ENCODE measurements at regions not wholly inside any gene's neighbourhood (a gene's known extent, or its start where the extent isn't known, plus 50 kb on each side); places are given as distances from the start of the nearest gene placed in this dataset.

DNA sequence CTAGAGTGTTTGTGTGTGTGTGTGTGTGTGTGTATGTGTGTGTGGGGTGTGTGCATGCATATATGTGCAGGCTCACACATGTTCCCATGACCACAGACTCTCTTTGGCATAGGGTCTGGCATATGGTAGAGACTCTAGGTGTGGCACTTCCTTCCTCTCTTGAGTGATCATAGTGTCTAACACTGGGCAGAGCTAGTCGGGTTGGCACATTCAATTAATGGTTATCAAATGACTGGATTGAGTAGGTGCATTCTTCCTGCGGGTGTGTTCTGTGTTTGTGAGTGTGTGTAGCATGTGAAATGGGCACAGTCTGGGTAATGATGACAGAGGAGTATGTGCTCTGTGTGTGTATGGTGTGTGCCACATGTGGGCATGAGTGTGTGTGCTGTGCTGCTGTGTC is 106.5 kb downstream of the EFNB1 start:
- H3K27me3 ChIP-seq = no peaks in the 10 kb centered on the region
- H3K4me3 ChIP-seq = no peak overlapping the region
- H3K9me3 ChIP-seq = no peaks in the 10 kb centered on the region
- no peak for TF ChIP-seq POLR2A (IDR thresholded peaks at IDR 0.05)
- TF ChIP-seq, protein P1, sequence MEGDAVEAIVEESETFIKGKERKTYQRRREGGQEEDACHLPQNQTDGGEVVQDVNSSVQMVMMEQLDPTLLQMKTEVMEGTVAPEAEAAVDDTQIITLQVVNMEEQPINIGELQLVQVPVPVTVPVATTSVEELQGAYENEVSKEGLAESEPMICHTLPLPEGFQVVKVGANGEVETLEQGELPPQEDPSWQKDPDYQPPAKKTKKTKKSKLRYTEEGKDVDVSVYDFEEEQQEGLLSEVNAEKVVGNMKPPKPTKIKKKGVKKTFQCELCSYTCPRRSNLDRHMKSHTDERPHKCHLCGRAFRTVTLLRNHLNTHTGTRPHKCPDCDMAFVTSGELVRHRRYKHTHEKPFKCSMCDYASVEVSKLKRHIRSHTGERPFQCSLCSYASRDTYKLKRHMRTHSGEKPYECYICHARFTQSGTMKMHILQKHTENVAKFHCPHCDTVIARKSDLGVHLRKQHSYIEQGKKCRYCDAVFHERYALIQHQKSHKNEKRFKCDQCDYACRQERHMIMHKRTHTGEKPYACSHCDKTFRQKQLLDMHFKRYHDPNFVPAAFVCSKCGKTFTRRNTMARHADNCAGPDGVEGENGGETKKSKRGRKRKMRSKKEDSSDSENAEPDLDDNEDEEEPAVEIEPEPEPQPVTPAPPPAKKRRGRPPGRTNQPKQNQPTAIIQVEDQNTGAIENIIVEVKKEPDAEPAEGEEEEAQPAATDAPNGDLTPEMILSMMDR (IDR thresholded peaks at IDR 0.05) = no peak
- ATAC-seq (no peak), DNase-seq (no peak)
- H3K4me1 ChIP-seq = no peaks in the 10 kb centered on the region
- WGBS (ENCODE audit: insufficient coverage, low coverage, low lambda C conversion rate, missing lambda C conversion rate) = 40% methylated on average over 1 of the region's 2 CpGs
- no peak overlapping the region for H3K27ac ChIP-seq
- intact Hi-C loops (cut with DNase I) = no loop called here
- H3K36me3 ChIP-seq = no peaks in the 10 kb centered on the region

GRCh38 chrX:68934922-68935321 is 106.1 kb downstream of the EFNB1 start:
- no peaks in the 10 kb centered on the region for H3K36me3 ChIP-seq
- intact Hi-C loops (cut with DNase I) = no loop called here
- H3K4me1 ChIP-seq = no peaks in the 10 kb centered on the region
- TF ChIP-seq, protein P1 (IDR thresholded peaks at IDR 0.05) = no peak
- TF ChIP-seq POLR2A (IDR thresholded peaks at IDR 0.05) = no peak
- no peak overlapping the region for H3K4me3 ChIP-seq
- ATAC-seq (no peak), DNase-seq (no peak)
- no peaks in the 10 kb centered on the region for H3K27me3 ChIP-seq
- H3K27ac ChIP-seq = no peak overlapping the region
- no peaks in the 10 kb centered on the region for H3K9me3 ChIP-seq
- 61% methylated on average over 4 of the region's 6 CpGs for WGBS (ENCODE audit: insufficient coverage, low coverage, low lambda C conversion rate, missing lambda C conversion rate)

DNA sequence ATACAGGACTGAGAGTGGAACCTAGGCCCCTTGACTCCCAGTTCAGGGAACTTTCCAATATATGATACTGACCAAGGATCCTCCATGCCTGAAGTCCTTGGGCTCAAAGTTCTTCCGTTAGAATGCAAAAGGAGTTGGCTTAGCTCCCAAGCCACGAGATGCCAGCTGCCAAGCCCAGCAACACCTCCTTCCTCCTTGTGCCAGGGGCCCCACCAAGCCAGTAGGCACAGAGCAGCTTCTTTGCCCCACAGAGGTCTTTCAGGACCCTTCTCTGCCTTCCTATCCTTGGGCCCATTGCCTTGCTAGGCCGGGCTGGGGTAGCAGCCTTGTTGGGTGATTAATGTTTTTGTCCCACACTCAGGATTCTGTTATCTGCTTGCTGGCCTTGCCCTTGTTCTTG is 105.6 kb downstream of the EFNB1 start:
- WGBS (ENCODE audit: insufficient coverage, low coverage, low lambda C conversion rate, missing lambda C conversion rate) = 34% methylated on average over 3 of the region's 3 CpGs
- intact Hi-C loops (cut with DNase I) = no loop called here
- Histone ChIP-seq H3K27ac (no peak overlapping the region), H3K4me3 (no peak overlapping the region), H3K27me3 (no peaks in the 10 kb centered on the region), H3K4me1 (no peaks in the 10 kb centered on the region), H3K9me3 (no peaks in the 10 kb centered on the region), H3K36me3 (no peaks in the 10 kb centered on the region)
- ATAC-seq (no peak), DNase-seq (no peak)
- TF ChIP-seq POLR2A (IDR thresholded peaks at IDR 0.05) = no peak
- TF ChIP-seq, protein P1 (IDR thresholded peaks at IDR 0.05) = no peak

- DNase-seq (no peak), ATAC-seq (peak in 3 of 4 donors; percentile 31 to 50 (median 32))
- no peak overlapping the region for H3K4me3 ChIP-seq
- no peaks in the 10 kb centered on the region for H3K27me3 ChIP-seq
- H3K36me3 ChIP-seq = no peaks in the 10 kb centered on the region
- H3K4me1 ChIP-seq = no peaks in the 10 kb centered on the region
- no peak overlapping the region for H3K27ac ChIP-seq
- TF ChIP-seq POLR2A (IDR thresholded peaks at IDR 0.05) = no peak
- TF ChIP-seq, protein P1 (IDR thresholded peaks at IDR 0.05) = no peak
- intact Hi-C loops (cut with DNase I) = no loop called here
- 46% methylated on average over 4 of the region's 4 CpGs for WGBS (ENCODE audit: insufficient coverage, low coverage, low lambda C conversion rate, missing lambda C conversion rate)
- H3K9me3 ChIP-seq = no peaks in the 10 kb centered on the region
Observed at GRCh38 chrX:68932611-68933010, 103.8 kb downstream of the EFNB1 start.

DNA sequence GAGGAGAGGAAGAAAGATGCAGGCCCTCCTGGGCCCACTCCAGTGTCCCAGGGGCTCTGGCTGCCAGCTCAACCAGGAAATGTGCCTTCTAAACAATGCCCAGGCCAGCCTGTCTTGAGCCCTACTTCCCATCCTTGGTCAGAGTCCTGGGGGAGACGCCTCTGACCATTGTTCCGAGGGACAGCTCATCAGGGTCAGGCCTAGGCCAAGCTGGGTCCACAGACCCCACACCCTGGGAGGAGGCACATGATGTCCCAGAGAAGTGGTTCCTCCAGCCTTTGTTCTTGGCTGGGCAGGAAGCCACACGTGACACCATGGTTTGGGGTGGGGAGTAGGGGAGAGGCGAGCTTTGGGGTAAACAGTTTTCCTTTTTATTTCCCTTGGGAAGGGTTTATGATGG is 102.5 kb downstream of the EFNB1 start:
- DNase-seq (no peak), ATAC-seq (peak in 1 of 4 donors; percentile 8)
- TF ChIP-seq, protein P1 (IDR thresholded peaks at IDR 0.05) = no peak
- no peak for TF ChIP-seq POLR2A (IDR thresholded peaks at IDR 0.05)
- H3K9me3 ChIP-seq = no peaks in the 10 kb centered on the region
- no peaks in the 10 kb centered on the region for H3K27me3 ChIP-seq
- no peak overlapping the region for H3K4me3 ChIP-seq
- 73% methylated on average over 4 of the region's 4 CpGs for WGBS (ENCODE audit: insufficient coverage, low coverage, low lambda C conversion rate, missing lambda C conversion rate)
- H3K36me3 ChIP-seq = no peaks in the 10 kb centered on the region
- no peaks in the 10 kb centered on the region for H3K4me1 ChIP-seq
- no peak overlapping the region for H3K27ac ChIP-seq
- intact Hi-C loops (cut with DNase I) = no loop called here
